ENCODE measurements at regions not wholly inside any gene's neighbourhood (a gene's known extent, or its start where the extent isn't known, plus 50 kb on each side); places are given as distances from the start of the nearest gene placed in this dataset.

GRCh38 chr15:100765467-100766241 is 114.0 kb upstream of the ALDH1A3 start:
- no peak for DNase-seq (ENCODE audit: low spot score)
- no peak for TF ChIP-seq CTCF (IDR thresholded peaks at IDR 0.05)
- ATAC-seq (ENCODE audit: low FRiP score), result no peak

DNA sequence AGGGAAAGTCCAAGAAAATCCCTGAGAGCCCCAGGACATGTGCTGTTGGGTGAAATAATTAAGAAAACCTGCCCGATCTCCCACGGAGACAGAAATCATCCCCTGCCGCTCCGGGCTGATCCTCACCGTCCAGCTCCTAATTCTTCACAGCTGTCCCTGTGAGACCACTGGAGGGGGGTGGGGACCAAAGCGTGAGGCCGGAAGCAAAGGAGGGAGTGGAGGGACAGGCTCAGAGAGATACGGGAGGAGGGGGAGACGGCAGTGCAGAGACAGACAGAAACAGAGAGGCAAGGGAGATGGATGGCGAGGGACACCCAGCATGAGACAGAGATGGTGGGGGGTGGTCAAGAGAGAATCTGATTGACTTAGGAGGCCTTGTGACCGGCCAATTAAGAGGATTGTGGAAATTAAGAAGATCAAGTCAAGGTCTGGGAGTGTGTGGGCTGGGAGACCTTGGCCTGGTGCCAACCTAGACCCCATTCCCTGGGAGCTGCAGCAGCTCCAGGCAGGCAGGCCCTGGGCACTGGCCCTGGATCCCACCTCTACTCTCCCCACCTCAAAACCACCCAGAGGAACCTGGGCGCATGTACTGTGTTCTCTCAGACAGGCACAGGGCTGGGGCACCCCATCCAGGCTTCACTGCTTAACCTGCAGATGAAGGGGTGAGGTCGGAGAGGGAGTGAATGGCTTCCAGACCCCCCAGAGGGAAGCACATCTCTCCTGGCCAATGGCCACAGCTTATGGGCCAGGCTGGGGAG is 113.2 kb upstream of the ALDH1A3 start:
- DNase-seq (ENCODE audit: low spot score) (no peak), ATAC-seq (ENCODE audit: low FRiP score) (no peak)
- TF ChIP-seq CTCF (IDR thresholded peaks at IDR 0.05), result no peak

DNA sequence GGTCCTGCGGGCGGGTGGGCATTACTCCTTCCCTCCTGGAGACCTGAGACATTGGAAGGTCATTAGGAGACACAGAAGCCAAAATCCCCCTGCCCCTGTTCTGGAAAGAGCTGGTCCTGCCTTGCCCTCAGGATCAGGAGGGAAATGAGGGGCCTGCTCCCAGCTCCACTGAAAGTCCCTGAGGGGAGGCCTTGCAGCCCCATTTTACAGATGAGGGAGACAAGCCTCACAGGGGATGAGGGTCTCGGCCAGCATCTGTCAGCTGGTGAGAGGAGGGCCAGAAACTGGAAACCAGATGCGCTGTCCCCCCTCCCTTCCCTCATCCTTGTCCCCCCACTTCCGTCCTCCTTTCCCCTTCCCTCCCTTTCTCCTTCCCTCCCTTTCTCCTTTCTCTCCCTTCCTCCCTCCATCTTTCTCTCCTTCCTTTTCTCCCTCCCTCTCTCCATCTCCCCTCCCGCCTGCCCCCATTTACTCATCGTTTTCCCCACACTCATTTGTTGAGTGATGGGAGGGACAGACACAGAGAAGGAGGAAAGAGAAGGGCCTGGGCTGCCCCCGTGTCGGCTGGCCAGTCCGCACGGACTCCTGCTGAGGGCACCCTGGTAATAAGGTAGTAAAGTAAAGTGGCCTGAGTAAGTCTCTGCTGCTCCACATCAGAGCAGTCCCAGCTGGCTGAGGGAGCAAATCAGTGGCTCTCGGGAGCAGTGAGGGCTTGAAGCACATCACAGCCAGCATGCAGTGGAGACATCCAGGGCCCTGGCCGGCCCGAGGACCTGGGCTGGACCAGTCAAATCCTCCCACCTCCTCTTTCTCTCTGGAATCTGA is 112.4 kb upstream of the ALDH1A3 start:
- DNase-seq (ENCODE audit: low spot score) (no peak), ATAC-seq (ENCODE audit: low FRiP score) (no peak)
- no peak for TF ChIP-seq CTCF (IDR thresholded peaks at IDR 0.05)

- ATAC-seq (ENCODE audit: low FRiP score) (no peak), DNase-seq (ENCODE audit: low spot score) (no peak)
- no peak for TF ChIP-seq CTCF (IDR thresholded peaks at IDR 0.05)
These were observed 111.1 kb upstream of the ALDH1A3 start for GRCh38 chr15:100768501-100768931.

DNA sequence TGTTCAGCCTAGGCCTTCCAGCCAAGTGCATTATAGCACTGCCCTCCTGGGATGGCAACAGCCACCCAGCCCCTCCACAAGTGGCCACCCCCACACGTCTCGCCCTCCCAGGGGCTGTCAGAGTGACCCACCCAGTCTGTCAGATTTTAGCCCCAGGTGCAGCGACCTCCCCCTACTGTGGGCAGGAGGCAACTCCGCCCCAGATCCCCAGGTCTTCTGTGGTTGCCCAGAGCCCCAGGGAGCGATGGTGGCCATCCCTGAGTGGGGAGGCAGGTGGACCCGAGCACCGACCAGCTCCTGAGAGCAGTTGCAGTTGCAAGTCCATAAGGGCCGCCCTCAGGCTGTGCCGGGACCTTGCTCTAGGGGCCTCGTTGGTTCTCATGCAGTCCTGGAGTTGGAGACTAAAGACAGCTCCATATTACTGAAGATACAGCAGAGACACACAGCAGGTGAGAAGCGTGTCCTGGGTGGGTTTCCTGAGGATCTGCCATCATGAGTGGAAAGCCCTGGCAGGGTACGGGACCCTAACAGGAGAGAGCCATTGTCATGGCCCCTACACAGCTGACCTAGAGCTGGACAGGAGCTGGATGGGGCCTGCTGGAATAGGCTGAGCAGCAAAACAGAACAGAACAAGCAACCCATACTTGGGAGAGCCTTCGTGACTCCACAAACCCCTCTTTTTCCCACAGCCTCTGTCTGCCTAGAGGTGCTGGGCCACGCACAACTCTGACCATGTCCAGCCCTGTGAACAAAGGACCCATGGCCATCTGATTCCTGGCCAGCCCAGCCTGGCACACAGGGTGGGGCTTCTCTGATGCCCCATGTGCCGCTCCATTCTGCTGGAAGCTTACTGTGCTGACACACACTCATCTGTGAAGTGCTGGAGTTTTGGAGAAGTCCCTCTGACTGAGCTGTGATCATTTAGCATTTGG is 110.3 kb upstream of the ALDH1A3 start:
- no peak for TF ChIP-seq CTCF (IDR thresholded peaks at IDR 0.05)
- DNase-seq (ENCODE audit: low spot score) (no peak), ATAC-seq (ENCODE audit: low FRiP score) (no peak)

DNA sequence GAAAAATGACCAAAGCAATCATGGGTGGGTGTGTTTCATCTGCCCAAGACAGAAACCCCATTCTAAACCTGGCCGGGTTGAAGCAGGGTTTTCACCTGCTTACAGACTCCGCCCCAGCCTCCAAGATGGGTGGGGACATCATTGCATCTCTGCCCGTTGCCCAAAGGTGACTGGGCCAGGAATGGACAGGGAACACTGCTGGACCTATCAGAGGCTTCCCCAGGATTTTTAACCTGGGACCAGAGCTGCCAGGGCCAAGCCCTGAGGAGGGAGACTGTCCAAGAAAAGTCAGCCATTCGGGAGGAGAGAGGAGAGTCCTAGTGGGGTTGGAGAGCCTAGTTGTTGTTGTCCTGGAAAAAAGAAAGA is 109.7 kb upstream of the ALDH1A3 start:
- ATAC-seq (ENCODE audit: low FRiP score) (no peak), DNase-seq (ENCODE audit: low spot score) (no peak)
- no peak for TF ChIP-seq CTCF (IDR thresholded peaks at IDR 0.05)
